ENCODE measurements at regions not wholly inside any gene's neighbourhood (a gene's known extent, or its start where the extent isn't known, plus 50 kb on each side); places are given as distances from the start of the nearest gene placed in this dataset.

DNA sequence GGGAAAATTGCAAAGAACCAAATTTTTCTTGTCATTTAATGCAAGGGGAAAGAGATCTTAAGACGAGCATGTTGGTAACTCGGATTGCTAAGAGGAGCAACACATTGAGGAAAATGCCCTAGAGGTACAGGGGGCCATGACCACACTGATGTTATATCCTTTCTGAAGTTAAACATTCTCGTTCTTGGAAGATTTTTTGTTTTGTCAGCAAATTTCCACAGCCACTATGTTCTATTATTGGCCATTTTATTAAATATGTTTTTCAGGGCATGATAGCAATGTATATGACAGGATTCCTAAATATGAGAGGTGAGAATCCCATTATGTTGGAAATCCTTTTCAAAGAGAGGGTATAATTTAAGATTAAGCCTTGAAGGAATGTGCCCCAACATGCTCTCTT, 627.2 kb upstream of the PKN2 start:
- Mint-ChIP-seq H3K27ac (no peak overlapping the region), H3K4me3 (no peak overlapping the region), H3K9me3 (peaks cover 6% of the 10 kb centered on the region; the same call in 1 of the 2 replicates), H3K36me3 (no peaks in the 10 kb centered on the region), H3K4me1 (peaks cover 6% of the 10 kb centered on the region), H3K27me3 (ENCODE audit: low read depth) (no peaks in the 10 kb centered on the region)
- ATAC-seq, result no peak
- DNase-seq (ENCODE audit: low spot score), result no peak
- TF ChIP-seq ERG (CRISPR knock-in tag; IDR thresholded peaks at IDR 0.05) (no peak), JAZF1 (CRISPR knock-in tag; IDR thresholded peaks at IDR 0.05) (no peak), USF1 (CRISPR knock-in tag; IDR thresholded peaks at IDR 0.05) (no peak), FOXP4 (CRISPR knock-in tag; IDR thresholded peaks at IDR 0.05) (no peak), RELA (CRISPR knock-in tag; IDR thresholded peaks at IDR 0.05; ENCODE audit: borderline replicate concordance) (no peak), SMAD3 (CRISPR knock-in tag; IDR thresholded peaks at IDR 0.05; ENCODE audit: borderline replicate concordance) (no peak), ELF4 (CRISPR knock-in tag; IDR thresholded peaks at IDR 0.05; ENCODE audit: low read depth) (no peak), CREM (CRISPR knock-in tag; IDR thresholded peaks at IDR 0.05) (no peak)
- TF ChIP-seq, protein P1, sequence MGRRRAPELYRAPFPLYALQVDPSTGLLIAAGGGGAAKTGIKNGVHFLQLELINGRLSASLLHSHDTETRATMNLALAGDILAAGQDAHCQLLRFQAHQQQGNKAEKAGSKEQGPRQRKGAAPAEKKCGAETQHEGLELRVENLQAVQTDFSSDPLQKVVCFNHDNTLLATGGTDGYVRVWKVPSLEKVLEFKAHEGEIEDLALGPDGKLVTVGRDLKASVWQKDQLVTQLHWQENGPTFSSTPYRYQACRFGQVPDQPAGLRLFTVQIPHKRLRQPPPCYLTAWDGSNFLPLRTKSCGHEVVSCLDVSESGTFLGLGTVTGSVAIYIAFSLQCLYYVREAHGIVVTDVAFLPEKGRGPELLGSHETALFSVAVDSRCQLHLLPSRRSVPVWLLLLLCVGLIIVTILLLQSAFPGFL (CRISPR knock-in tag; IDR thresholded peaks at IDR 0.05; ENCODE audit: borderline replicate concordance), result no peak
- CTCF ChIA-PET, result no interaction called here
- POLR2A ChIA-PET, result no interaction called here

- ATAC-seq (no peak), DNase-seq (ENCODE audit: low spot score) (no peak)
- H3K4me3 Mint-ChIP-seq, result no peak overlapping the region
- peaks cover 6% of the 10 kb centered on the region for H3K4me1 Mint-ChIP-seq
- peaks cover 6% of the 10 kb centered on the region; the same call in 1 of the 2 replicates for H3K9me3 Mint-ChIP-seq
- H3K27ac Mint-ChIP-seq, result no peak overlapping the region
- no peaks in the 10 kb centered on the region for H3K36me3 Mint-ChIP-seq
- H3K27me3 Mint-ChIP-seq (ENCODE audit: low read depth), result no peaks in the 10 kb centered on the region
- ChIA-PET POLR2A (no interaction called here), CTCF (no interaction called here)
- TF ChIP-seq ESRRA (CRISPR knock-in tag; IDR thresholded peaks at IDR 0.05; ENCODE audit: borderline replicate concordance) (no peak), ZNF512 (CRISPR knock-in tag; IDR thresholded peaks at IDR 0.05; ENCODE audit: borderline replicate concordance) (no peak), ZNF232 (CRISPR knock-in tag; IDR thresholded peaks at IDR 0.05) (no peak), STAT6 (CRISPR knock-in tag; conservative IDR thresholded peaks at IDR 0.05; ENCODE audit: low read depth) (no peak), ZNF263 (CRISPR knock-in tag; IDR thresholded peaks at IDR 0.05; ENCODE audit: low read depth) (no peak), RORB (CRISPR knock-in tag; IDR thresholded peaks at IDR 0.05) (no peak), FOXP4 (CRISPR knock-in tag; IDR thresholded peaks at IDR 0.05) (no peak), FOXP1 (CRISPR knock-in tag; IDR thresholded peaks at IDR 0.05; ENCODE audit: borderline replicate concordance) (no peak)
- TF ChIP-seq, protein P2, sequence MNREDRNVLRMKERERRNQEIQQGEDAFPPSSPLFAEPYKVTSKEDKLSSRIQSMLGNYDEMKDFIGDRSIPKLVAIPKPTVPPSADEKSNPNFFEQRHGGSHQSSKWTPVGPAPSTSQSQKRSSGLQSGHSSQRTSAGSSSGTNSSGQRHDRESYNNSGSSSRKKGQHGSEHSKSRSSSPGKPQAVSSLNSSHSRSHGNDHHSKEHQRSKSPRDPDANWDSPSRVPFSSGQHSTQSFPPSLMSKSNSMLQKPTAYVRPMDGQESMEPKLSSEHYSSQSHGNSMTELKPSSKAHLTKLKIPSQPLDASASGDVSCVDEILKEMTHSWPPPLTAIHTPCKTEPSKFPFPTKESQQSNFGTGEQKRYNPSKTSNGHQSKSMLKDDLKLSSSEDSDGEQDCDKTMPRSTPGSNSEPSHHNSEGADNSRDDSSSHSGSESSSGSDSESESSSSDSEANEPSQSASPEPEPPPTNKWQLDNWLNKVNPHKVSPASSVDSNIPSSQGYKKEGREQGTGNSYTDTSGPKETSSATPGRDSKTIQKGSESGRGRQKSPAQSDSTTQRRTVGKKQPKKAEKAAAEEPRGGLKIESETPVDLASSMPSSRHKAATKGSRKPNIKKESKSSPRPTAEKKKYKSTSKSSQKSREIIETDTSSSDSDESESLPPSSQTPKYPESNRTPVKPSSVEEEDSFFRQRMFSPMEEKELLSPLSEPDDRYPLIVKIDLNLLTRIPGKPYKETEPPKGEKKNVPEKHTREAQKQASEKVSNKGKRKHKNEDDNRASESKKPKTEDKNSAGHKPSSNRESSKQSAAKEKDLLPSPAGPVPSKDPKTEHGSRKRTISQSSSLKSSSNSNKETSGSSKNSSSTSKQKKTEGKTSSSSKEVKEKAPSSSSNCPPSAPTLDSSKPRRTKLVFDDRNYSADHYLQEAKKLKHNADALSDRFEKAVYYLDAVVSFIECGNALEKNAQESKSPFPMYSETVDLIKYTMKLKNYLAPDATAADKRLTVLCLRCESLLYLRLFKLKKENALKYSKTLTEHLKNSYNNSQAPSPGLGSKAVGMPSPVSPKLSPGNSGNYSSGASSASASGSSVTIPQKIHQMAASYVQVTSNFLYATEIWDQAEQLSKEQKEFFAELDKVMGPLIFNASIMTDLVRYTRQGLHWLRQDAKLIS (CRISPR knock-in tag; IDR thresholded peaks at IDR 0.05; ENCODE audit: borderline replicate concordance), result no peak
These were observed 625.9 kb upstream of the PKN2 start for GRCh38 chr1:88058205-88058604.
